ENCODE measurements at regions not wholly inside any gene's neighbourhood (a gene's known extent, or its start where the extent isn't known, plus 50 kb on each side); places are given as distances from the start of the nearest gene placed in this dataset.
"Not testable (repeated sequence)": the region's sequence is repeated elsewhere in the genome, so short reads cannot be mapped to it uniquely, and the experiment has no call there.

- TF ChIP-seq, protein P1, sequence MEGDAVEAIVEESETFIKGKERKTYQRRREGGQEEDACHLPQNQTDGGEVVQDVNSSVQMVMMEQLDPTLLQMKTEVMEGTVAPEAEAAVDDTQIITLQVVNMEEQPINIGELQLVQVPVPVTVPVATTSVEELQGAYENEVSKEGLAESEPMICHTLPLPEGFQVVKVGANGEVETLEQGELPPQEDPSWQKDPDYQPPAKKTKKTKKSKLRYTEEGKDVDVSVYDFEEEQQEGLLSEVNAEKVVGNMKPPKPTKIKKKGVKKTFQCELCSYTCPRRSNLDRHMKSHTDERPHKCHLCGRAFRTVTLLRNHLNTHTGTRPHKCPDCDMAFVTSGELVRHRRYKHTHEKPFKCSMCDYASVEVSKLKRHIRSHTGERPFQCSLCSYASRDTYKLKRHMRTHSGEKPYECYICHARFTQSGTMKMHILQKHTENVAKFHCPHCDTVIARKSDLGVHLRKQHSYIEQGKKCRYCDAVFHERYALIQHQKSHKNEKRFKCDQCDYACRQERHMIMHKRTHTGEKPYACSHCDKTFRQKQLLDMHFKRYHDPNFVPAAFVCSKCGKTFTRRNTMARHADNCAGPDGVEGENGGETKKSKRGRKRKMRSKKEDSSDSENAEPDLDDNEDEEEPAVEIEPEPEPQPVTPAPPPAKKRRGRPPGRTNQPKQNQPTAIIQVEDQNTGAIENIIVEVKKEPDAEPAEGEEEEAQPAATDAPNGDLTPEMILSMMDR (IDR thresholded peaks at IDR 0.05; ENCODE audit: insufficient read depth, low read length, missing control alignments) = no peak
- no peak for DNase-seq (ENCODE audit: low read depth, low spot score)
- POLR2A ChIA-PET = no interaction called here
- H3K4me3 ChIP-seq (ENCODE audit: low read depth, low read length) = no peak overlapping the region
- CTCF ChIA-PET = no interaction called here
Measured at GRCh38 chr7:52592698-52593097, 442.7 kb upstream of the POM121L12 start.

DNA sequence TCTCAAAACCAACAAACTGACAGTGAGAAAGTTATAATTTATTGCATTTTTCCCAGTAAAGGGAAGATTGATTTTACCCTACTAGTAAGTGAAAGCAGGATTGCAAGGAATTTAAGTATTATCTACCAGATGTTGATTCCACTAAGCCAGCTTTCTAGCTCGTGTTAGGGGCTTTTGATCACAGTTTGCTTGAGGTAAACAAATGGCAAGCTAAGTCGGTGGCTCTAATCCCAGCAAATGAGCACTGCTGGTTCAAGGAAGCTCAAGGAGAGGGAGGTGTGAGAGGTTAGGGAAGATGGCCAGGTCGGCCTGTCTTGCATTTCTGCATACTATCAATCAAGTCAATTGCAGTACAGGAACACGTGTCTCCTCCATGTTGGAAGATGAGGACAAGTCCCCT is 448.7 kb upstream of the POM121L12 start:
- CTCF ChIA-PET = no interaction called here
- POLR2A ChIA-PET = no interaction called here
- TF ChIP-seq, protein P1 (IDR thresholded peaks at IDR 0.05; ENCODE audit: insufficient read depth, low read length, missing control alignments) = no peak
- no peak for DNase-seq (ENCODE audit: low read depth, low spot score)
- no peak overlapping the region for H3K4me3 ChIP-seq (ENCODE audit: low read depth, low read length)

- TF ChIP-seq, protein P1 (IDR thresholded peaks at IDR 0.05; ENCODE audit: insufficient read depth, low read length, missing control alignments) = no peak
- POLR2A ChIA-PET = no interaction called here
- H3K4me3 ChIP-seq (ENCODE audit: low read depth, low read length) = no peak overlapping the region
- CTCF ChIA-PET = no interaction called here
- DNase-seq (ENCODE audit: low read depth, low spot score) = no peak
Measured at GRCh38 chr7:52584041-52584440, 451.4 kb upstream of the POM121L12 start.

- POLR2A ChIA-PET; DNase-seq (ENCODE audit: low read depth, low spot score); H3K4me3 ChIP-seq (ENCODE audit: low read depth, low read length); CTCF ChIA-PET: not testable (repeated sequence)
Measured at GRCh38 chr7:52573141-52573540, 462.3 kb upstream of the POM121L12 start.

GRCh38 chr7:52571026-52571425 is 464.4 kb upstream of the POM121L12 start:
- no peak for DNase-seq (ENCODE audit: low read depth, low spot score)
- TF ChIP-seq, protein P1 (IDR thresholded peaks at IDR 0.05; ENCODE audit: insufficient read depth, low read length, missing control alignments) = no peak
- POLR2A ChIA-PET = no interaction called here
- no peak overlapping the region for H3K4me3 ChIP-seq (ENCODE audit: low read depth, low read length)
- CTCF ChIA-PET = no interaction called here

GRCh38 chr7:52569151-52569550 is 466.3 kb upstream of the POM121L12 start:
- TF ChIP-seq, protein P1 (IDR thresholded peaks at IDR 0.05; ENCODE audit: insufficient read depth, low read length, missing control alignments) = no peak
- H3K4me3 ChIP-seq (ENCODE audit: low read depth, low read length) = no peak overlapping the region
- ChIA-PET POLR2A (no interaction called here), CTCF (no interaction called here)
- no peak for DNase-seq (ENCODE audit: low read depth, low spot score)

DNA sequence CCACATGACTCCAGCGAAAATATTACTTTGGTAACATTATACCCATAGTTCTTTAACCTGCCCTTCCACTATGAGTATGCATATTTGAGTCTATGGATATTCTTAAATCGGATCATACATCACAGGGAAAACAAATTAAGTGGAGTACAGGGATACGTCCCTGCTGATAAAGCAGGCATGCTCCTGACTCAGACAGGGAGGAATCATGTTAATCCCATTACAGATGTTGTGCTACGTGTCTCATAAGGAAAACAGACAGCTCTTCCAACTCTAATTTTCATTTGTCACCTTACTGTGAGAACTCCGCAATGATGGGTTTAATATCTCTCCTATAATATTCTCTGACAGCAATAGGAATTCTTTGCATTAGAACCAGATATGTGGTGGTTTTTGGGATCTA is 469.5 kb upstream of the POM121L12 start:
- CTCF ChIA-PET = no interaction called here

More for the DNA sequence above, 469.5 kb upstream of the POM121L12 start:
- TF ChIP-seq, protein P1 (IDR thresholded peaks at IDR 0.05; ENCODE audit: insufficient read depth, low read length, missing control alignments) = no peak
- no peak for DNase-seq (ENCODE audit: low read depth, low spot score)
- POLR2A ChIA-PET = no interaction called here
- H3K4me3 ChIP-seq (ENCODE audit: low read depth, low read length) = no peak overlapping the region
